PC-9 (cell line): ENCODE measurements at regions not wholly inside any gene's neighbourhood (a gene's known extent, or its start where the extent isn't known, plus 50 kb on each side); places are given as distances from the start of the nearest gene placed in this dataset.

Experiments
- BruUV-seq: library from RNA; stranded (reverse); fragments of 400-500 nt; replicated peaks from 2 replicates; lab custom pipeline; 2021; lab: Mats Ljungman, UMichigan
- CTCF ChIA-PET: fragments of 300-600 bp; sonication (Branson Sonifier 250); formaldehyde crosslinking; loops from one replicate; lab custom pipeline; 2022; ENCODE audit warnings: antibody characterized with exemption; lab: Charles Lee
- POLR2A ChIA-PET: fragments of 300-600 bp; sonication (Branson Sonifier 250); formaldehyde crosslinking; loops from one replicate; lab custom pipeline; 2022; ENCODE audit warnings: antibody characterized with exemption; ENCODE audit not compliant: unreplicated experiment; lab: Charles Lee
- DNase-seq, 2 experiments: peaks; one replicate each; pipeline versions ENCODE4 v3.0.0 to v3.0.0-alpha.2; 2015 to 2022; ENCODE audit warnings: mixed read lengths in 1 of 2
- H2AFZ ChIP-seq: fragments of 200-600 bp; sonication (generic); 2 replicates; pipeline ENCODE4 v1.8.1; 2017; ENCODE audit warnings: antibody characterized with exemption
- H3F3A ChIP-seq: fragments of 200-600 bp; sonication (generic); 2 replicates; pipeline ENCODE4 v1.8.1; 2017; ENCODE audit warnings: antibody characterized with exemption, mild to moderate bottlenecking, low read depth; ENCODE audit not compliant: insufficient read depth
- H3K27ac ChIP-seq: fragments of 200-600 bp; sonication (generic); 2 replicates; pipeline ENCODE4 v1.6.1; 2016; ENCODE audit warnings: mixed run types
- H3K27me3 ChIP-seq: fragments of 200-600 bp; sonication (generic); 2 replicates; pipeline ENCODE4 v1.6.1; 2016; ENCODE audit warnings: low read depth, mixed run types; ENCODE audit not compliant: insufficient read depth
- H3K36me3 ChIP-seq: fragments of 200-600 bp; sonication (generic); 2 replicates; pipeline ENCODE4 v1.6.1; 2016; ENCODE audit warnings: low read depth, mixed run types
- H3K4me1 ChIP-seq: fragments of 200-600 bp; sonication (generic); replicated peaks from 2 replicates; pipeline ENCODE4 v1.6.1; 2016; ENCODE audit warnings: mixed run types; ENCODE audit not compliant: insufficient read depth
- H3K4me2 ChIP-seq: fragments of 200-600 bp; sonication (generic); 2 replicates; pipeline ENCODE4 v1.6.1; 2017; ENCODE audit warnings: mixed run types
- H3K4me3 ChIP-seq: fragments of 200-600 bp; sonication (generic); 2 replicates; pipeline ENCODE4 v1.6.1; 2016; ENCODE audit warnings: mixed run types
- H3K79me2 ChIP-seq: fragments of 200-600 bp; sonication (generic); 2 replicates; pipeline ENCODE4 v1.6.1; 2017; ENCODE audit warnings: low read depth, mixed run types
- H3K9me2 ChIP-seq: fragments of 200-600 bp; sonication (generic); 2 replicates; pipeline ENCODE4 v1.8.1; 2017; ENCODE audit warnings: mild to moderate bottlenecking; ENCODE audit not compliant: insufficient read depth
- H3K9me3 ChIP-seq: fragments of 200-600 bp; sonication (generic); 2 replicates; pipeline ENCODE4 v1.8.1; 2016; ENCODE audit warnings: low read depth; ENCODE audit not compliant: insufficient read depth
- H4K20me1 ChIP-seq: fragments of 200-600 bp; sonication (generic); 2 replicates; pipeline ENCODE4 v1.8.1; 2017; ENCODE audit not compliant: insufficient read depth
- CTCF ChIP-seq: fragments of 200-600 bp; sonication (generic); conservative IDR thresholded peaks from 2 replicates; pipeline ENCODE4 v1.6.1; 2017; ENCODE audit warnings: mixed run types, antibody characterized with exemption, mild to moderate bottlenecking, moderate library complexity
- EZH2 ChIP-seq: fragments of 200-600 bp; sonication (generic); IDR thresholded peaks from 2 replicates; pipeline ENCODE4 v1.8.0; 2017; ENCODE audit warnings: antibody characterized with exemption, low read depth
- intact Hi-C: fragments of 100-400 bp; cut with micrococcal nuclease; formaldehyde crosslinking; loops from one replicate; pipeline ENCODE4 v1.10.0; 2022; ENCODE audit not compliant: unreplicated experiment

- no peak overlapping the region for H3K4me3 ChIP-seq
- no peaks in the 10 kb centered on the region for H4K20me1 ChIP-seq
- H3K4me2 ChIP-seq = no peak overlapping the region
- no peaks in the 10 kb centered on the region for H3K79me2 ChIP-seq
- no peak for DNase-seq
- no peaks in the 10 kb centered on the region for H3K9me3 ChIP-seq
- no peaks in the 10 kb centered on the region for H3K36me3 ChIP-seq
- ChIA-PET POLR2A (no interaction called here), CTCF (no interaction called here)
- no peaks in the 10 kb centered on the region for H3K4me1 ChIP-seq
- peaks cover 96% of the 10 kb centered on the region for H3K27me3 ChIP-seq
- TF ChIP-seq EZH2 = no peak
- TF ChIP-seq CTCF = no peak
- intact Hi-C loops = no loop called here
- H2AFZ ChIP-seq = no peak overlapping the region
- BruUV-seq = no TSS peak
- H3F3A ChIP-seq = no peaks in the 10 kb centered on the region
- no peaks in the 10 kb centered on the region for H3K9me2 ChIP-seq
- H3K27ac ChIP-seq = no peak overlapping the region
Observed at GRCh38 chr2:15749460-15750432, 158.1 kb downstream of the DDX1 start.

- no peak overlapping the region for H3K27ac ChIP-seq
- CTCF ChIA-PET = interaction anchor here (1.1 kb wide), 1 partner anchor 9 kb away, joined by 4 read pairs; no protein-coding TSS in a partner anchor
- intact Hi-C loops = no loop called here
Observed at GRCh38 chr2:15750433-15750814, 158.8 kb downstream of the DDX1 start.

GRCh38 chr2:15750822-15751329 lies 159.2 kb downstream of the DDX1 start:
- H4K20me1 ChIP-seq = no peaks in the 10 kb centered on the region
- BruUV-seq = no TSS peak
- H3K4me1 ChIP-seq = no peaks in the 10 kb centered on the region
- H3K27me3 ChIP-seq = peaks cover 99% of the 10 kb centered on the region
- CTCF ChIA-PET = interaction anchor here (1.1 kb wide), 1 partner anchor 9 kb away, joined by 4 read pairs; no protein-coding TSS in a partner anchor
- no peak overlapping the region for H3K4me3 ChIP-seq
- no peak for DNase-seq
- H3K79me2 ChIP-seq = no peaks in the 10 kb centered on the region
- H3K4me2 ChIP-seq = no peak overlapping the region
- H3K27ac ChIP-seq = no peak overlapping the region
- intact Hi-C loops = no loop called here
- TF ChIP-seq CTCF (no peak), EZH2 (no peak)
- H3K36me3 ChIP-seq = no peaks in the 10 kb centered on the region
- POLR2A ChIA-PET = no interaction called here
- H2AFZ ChIP-seq = no peak overlapping the region
- H3K9me3 ChIP-seq = no peaks in the 10 kb centered on the region
- H3F3A ChIP-seq = no peaks in the 10 kb centered on the region
- H3K9me2 ChIP-seq = no peaks in the 10 kb centered on the region

More at GRCh38 chr2:15750433-15750814, 158.8 kb downstream of the DDX1 start:
- H3K4me2 ChIP-seq = no peak overlapping the region
- no peaks in the 10 kb centered on the region for H3K36me3 ChIP-seq
- peaks cover 99% of the 10 kb centered on the region for H3K27me3 ChIP-seq
- H2AFZ ChIP-seq = no peak overlapping the region
- TF ChIP-seq CTCF (no peak), EZH2 (no peak)
- no peaks in the 10 kb centered on the region for H3F3A ChIP-seq
- no peak overlapping the region for H3K4me3 ChIP-seq
- no peaks in the 10 kb centered on the region for H4K20me1 ChIP-seq
- no peaks in the 10 kb centered on the region for H3K79me2 ChIP-seq
- no TSS peak for BruUV-seq
- no peaks in the 10 kb centered on the region for H3K9me2 ChIP-seq
- H3K9me3 ChIP-seq = no peaks in the 10 kb centered on the region
- POLR2A ChIA-PET = no interaction called here
- no peak for DNase-seq
- no peaks in the 10 kb centered on the region for H3K4me1 ChIP-seq
